ENCODE measurements at regions not wholly inside any gene's neighbourhood (a gene's known extent, or its start where the extent isn't known, plus 50 kb on each side); places are given as distances from the start of the nearest gene placed in this dataset.
"Not testable (repeated sequence)": the region's sequence is repeated elsewhere in the genome, so short reads cannot be mapped to it uniquely, and the experiment has no call there.

GRCh38 chr7:65797566-65797965 is 75.3 kb upstream of the VKORC1L1 start:
- not testable (repeated sequence) for TF ChIP-seq CTCF, POLR2A (IDR thresholded peaks at IDR 0.05)

All from body of pancreas (tissue), 4 donors.